Activated T-cell treated with anti-CD3 and anti-CD28 coated beads, Interleukin-2, amount 50 U/mL, for 24 hours (primary cell): ENCODE measurements at regions not wholly inside any gene's neighbourhood (a gene's known extent, or its start where the extent isn't known, plus 50 kb on each side); places are given as distances from the start of the nearest gene placed in this dataset.

Experiments used
- DNase-seq: peaks from one replicate; pipeline ENCODE4 v3.0.0-alpha.2; 2020
- H3K27ac Mint-ChIP-seq: 2 replicates; pipeline ENCODE4 v1.8.0; 2020; ENCODE audit warnings: mild to moderate bottlenecking, mixed read lengths
- H3K27me3 Mint-ChIP-seq: 2 replicates; pipeline ENCODE4 v1.8.0; 2020; ENCODE audit warnings: mixed read lengths
- H3K36me3 Mint-ChIP-seq: 2 replicates; pipeline ENCODE4 v1.8.0; 2020; ENCODE audit warnings: low read depth, mixed read lengths
- H3K4me1 Mint-ChIP-seq: 2 replicates; pipeline ENCODE4 v1.8.0; 2020; ENCODE audit warnings: low read depth, mixed read lengths
- H3K4me3 Mint-ChIP-seq: 2 replicates; pipeline ENCODE4 v1.8.0; 2020; ENCODE audit warnings: mild to moderate bottlenecking, moderate library complexity, mixed read lengths
- H3K9me3 Mint-ChIP-seq: 2 replicates; pipeline ENCODE4 v1.8.0; 2020; ENCODE audit warnings: mixed read lengths

DNA sequence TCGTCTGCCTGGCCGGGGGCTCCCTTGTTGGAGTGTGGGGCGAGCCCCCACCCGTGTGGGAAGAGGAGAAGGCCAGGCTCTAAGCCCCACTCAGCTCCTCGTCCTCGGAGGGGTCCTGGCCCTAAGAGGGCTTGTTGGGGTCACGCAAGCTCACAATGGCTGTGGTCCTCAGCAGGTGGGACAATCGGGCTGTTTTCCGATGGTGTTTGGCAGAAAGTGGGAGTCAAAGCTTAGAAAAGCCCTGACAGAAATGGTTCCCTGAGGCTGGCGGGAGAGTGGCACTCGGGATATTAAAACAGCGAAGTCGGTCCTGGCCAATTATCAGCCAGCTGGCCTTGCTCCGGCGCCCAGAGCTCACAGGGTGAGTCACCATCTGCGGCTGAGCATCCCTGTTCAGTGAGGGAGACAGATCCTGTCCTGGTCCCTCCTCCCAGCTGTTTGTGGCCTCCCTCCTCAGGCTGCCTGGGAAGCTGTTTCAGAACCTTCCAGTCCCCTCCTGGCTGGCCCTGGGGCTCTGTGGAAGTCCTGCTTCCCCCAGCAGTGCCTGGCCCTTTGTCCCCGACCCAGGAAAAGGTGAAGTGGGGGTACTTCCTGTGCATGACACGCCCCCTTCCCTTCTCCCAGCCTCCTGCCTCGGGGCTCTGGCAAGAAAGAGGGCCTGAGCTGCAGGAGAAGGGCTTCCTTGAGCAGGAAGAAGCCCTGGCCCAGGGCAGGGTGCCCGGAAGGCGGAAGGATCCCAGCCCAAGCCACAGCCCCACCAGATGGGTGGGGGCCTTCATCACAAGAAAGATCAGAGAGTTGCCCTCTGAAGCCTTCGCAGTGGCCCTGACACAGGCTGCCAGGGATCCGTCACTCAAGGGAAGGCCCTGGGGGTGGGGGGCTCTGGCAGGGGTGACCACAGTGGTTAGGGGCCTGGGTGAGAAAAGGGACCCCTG is 53.6 kb upstream of the BHLHE23 start:
- Mint-ChIP-seq H3K4me3 (no peak overlapping the region), H3K27me3 (peaks cover 23% of the 10 kb centered on the region), H3K4me1 (no peaks in the 10 kb centered on the region), H3K36me3 (no peaks in the 10 kb centered on the region), H3K9me3 (no peaks in the 10 kb centered on the region), H3K27ac (no peak overlapping the region)
- DNase-seq, result no peak

- no peaks in the 10 kb centered on the region for H3K9me3 Mint-ChIP-seq
- no peak overlapping the region for H3K4me3 Mint-ChIP-seq
- DNase-seq, result no peak
- H3K36me3 Mint-ChIP-seq, result no peaks in the 10 kb centered on the region
- H3K27ac Mint-ChIP-seq, result no peak overlapping the region
- peaks cover 20% of the 10 kb centered on the region for H3K27me3 Mint-ChIP-seq
- H3K4me1 Mint-ChIP-seq, result no peaks in the 10 kb centered on the region
These were observed 52.9 kb upstream of the BHLHE23 start for GRCh38 chr20:63059684-63060056.

- H3K4me1 Mint-ChIP-seq, result no peaks in the 10 kb centered on the region
- no peak overlapping the region for H3K4me3 Mint-ChIP-seq
- DNase-seq, result no peak
- no peaks in the 10 kb centered on the region for H3K36me3 Mint-ChIP-seq
- no peaks in the 10 kb centered on the region for H3K9me3 Mint-ChIP-seq
- H3K27me3 Mint-ChIP-seq, result peaks cover 23% of the 10 kb centered on the region
- no peak overlapping the region for H3K27ac Mint-ChIP-seq
These were observed 52.1 kb upstream of the BHLHE23 start for GRCh38 chr20:63058696-63059335.

DNA sequence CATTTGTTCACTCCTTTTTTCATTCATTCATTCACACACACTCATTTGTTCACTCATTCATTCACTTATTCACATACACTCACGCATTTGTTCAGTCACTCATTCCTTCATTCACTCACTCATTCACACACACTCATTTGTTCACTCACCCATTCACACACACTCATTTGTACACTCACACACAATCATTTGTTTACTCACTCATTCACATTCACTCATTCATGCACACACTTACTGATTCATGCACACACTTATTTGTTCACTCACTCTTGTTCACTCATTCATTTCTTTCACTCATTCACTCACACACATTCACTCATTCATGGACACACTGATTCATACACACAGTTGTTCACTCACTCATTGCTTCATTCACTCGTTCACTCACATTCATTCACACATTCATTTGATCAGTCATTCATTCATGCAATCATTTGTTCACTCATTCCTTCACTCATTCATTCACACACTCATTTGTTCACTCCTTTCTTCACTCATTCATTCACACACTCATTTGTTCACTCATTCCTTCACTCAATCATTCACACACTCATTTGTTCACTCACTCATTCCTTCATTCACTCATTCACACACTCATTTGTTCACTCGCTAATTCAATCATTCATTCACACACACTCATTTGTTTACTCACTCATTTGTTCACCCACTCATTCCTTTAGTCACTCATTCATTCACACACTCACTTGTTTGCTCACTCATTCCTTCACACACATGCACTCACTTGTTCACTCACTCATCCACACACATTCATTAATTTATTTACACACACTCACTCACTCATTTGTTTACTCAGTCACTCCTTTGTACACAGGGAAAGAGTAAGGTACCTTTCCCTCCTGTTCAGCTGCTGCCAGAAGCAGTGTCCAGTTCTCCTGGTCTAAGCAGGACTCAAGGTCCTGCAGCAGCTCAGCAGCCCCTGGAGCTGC is 50.7 kb upstream of the BHLHE23 start:
- Mint-ChIP-seq H3K27me3 (peaks cover 19% of the 10 kb centered on the region), H3K27ac (no peak overlapping the region), H3K4me3 (no peak overlapping the region), H3K9me3 (no peaks in the 10 kb centered on the region), H3K4me1 (no peaks in the 10 kb centered on the region), H3K36me3 (no peaks in the 10 kb centered on the region)
- DNase-seq, result no peak

- DNase-seq, result peak; percentile 59
These were observed 49.7 kb upstream of the BHLHE23 start for GRCh38 chr20:63056236-63057170.

More at GRCh38 chr20:63056236-63057170, 49.7 kb upstream of the BHLHE23 start:
- Mint-ChIP-seq H3K27ac (no peak overlapping the region), H3K27me3 (peaks cover 23% of the 10 kb centered on the region), H3K4me3 (no peak overlapping the region), H3K36me3 (no peaks in the 10 kb centered on the region), H3K9me3 (no peaks in the 10 kb centered on the region), H3K4me1 (no peaks in the 10 kb centered on the region)
